ENCODE measurements at regions not wholly inside any gene's neighbourhood (a gene's known extent, or its start where the extent isn't known, plus 50 kb on each side); places are given as distances from the start of the nearest gene placed in this dataset.

DNA sequence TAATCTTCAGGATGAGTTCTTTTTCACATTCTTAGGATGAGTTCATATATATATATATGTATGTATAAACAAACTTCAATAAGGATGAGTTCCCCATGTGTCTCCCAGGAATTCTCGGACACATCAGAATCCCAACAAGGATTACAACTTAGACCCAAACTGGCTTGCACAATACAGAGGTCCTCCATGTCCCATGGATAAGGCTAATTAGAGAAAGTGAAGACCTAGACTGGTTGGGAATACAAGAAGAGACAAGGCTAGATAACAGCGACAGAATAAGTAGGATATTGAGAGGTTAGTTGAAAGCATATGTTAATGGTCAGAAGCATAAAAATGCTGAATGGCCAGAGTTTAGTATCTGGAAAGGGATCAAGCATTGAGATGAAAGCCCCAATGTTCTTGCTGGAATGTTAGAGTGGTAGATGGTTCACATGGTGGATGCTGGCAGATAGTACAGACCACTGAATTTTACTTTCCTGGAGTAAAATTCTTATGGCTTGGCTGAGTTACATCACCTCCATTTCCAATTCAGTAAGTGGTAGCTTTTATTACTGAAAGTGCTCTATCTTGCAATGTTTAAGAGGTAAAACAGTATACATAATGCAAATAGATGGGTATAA is 154.9 kb upstream of the EPHA4 start:
- Histone ChIP-seq H3K4me3 (replicated peaks in 1 of 2; ENCODE audit: low read depth in 1 of 2, low read length in 2 of 2) (no peak overlapping the region), H4K20me1 (ENCODE audit: insufficient read depth) (no peaks in the 10 kb centered on the region; the same call in 1 of the 2 replicates), H3K27me3 (ENCODE audit: insufficient read depth, low read length) (no peaks in the 10 kb centered on the region), H3K36me3 (ENCODE audit: control insufficient read depth in 1 of 2, insufficient read depth in 2 of 2, low read length in 2 of 2) (no peaks in the 10 kb centered on the region), H3K4me1 (ENCODE audit: control insufficient read depth in 1 of 2, insufficient read depth in 2 of 2, low read length in 2 of 2) (no peaks in the 10 kb centered on the region), H3K9me3 (ENCODE audit: control insufficient read depth in 1 of 2, insufficient read depth in 1 of 2, low read depth in 1 of 2, low read length in 2 of 2) (no peaks in the 10 kb centered on the region), H3K79me2 (ENCODE audit: insufficient read depth, low read length) (no peaks in the 10 kb centered on the region), H3K9me2 (ENCODE audit: insufficient read depth) (0 out of 2 replicates have a peak, but pooled peaks cover 3% of the 10 kb centered on the region), H3K9ac (ENCODE audit: low read length) (no peak overlapping the region), H3K4me2 (ENCODE audit: low read length) (no peak overlapping the region), H3K27ac (ENCODE audit: low read depth, low read length) (no peak overlapping the region), H2AFZ (ENCODE audit: low read depth, low read length, poor library complexity, severe bottlenecking) (no peak overlapping the region)
- ChIA-PET RAD21 (ENCODE audit: low non-redundant PET in 1 of 2, low total read pairs in 2 of 2, uncharacterized antibody in 2 of 2, unreplicated experiment in 2 of 2) (no interaction called here), POLR2A (no interaction called here), CTCF (no interaction called here)
- TF ChIP-seq ATF3 (IDR thresholded peaks at IDR 0.05) (no peak), POLR2A (IDR thresholded peaks at IDR 0.05; ENCODE audit: borderline replicate concordance, extremely low read depth, insufficient read depth, insufficient read length) (no peak), CEBPB (IDR thresholded peaks at IDR 0.05; ENCODE audit: low read depth) (no peak), ZNF274 (IDR thresholded peaks at IDR 0.05; ENCODE audit: low read depth, low read length) (no peak), ZFX (IDR thresholded peaks at IDR 0.05) (no peak), EZH2phosphoT487 (IDR thresholded peaks at IDR 0.05; ENCODE audit: borderline replicate concordance) (no peak), FOSL1 (IDR thresholded peaks at IDR 0.05; ENCODE audit: low read depth) (no peak), POLR2AphosphoS5 (IDR thresholded peaks at IDR 0.05; ENCODE audit: low read depth, low read length) (no peak), CBX3 (IDR thresholded peaks at IDR 0.05; ENCODE audit: low read depth) (no peak), RAD21 (IDR thresholded peaks at IDR 0.05; ENCODE audit: low read depth) (no peak), SIN3A (IDR thresholded peaks at IDR 0.05; ENCODE audit: low read depth) (no peak), ELF1 (IDR thresholded peaks at IDR 0.05; ENCODE audit: borderline replicate concordance, low read depth) (no peak)
- TF ChIP-seq, protein P1, sequence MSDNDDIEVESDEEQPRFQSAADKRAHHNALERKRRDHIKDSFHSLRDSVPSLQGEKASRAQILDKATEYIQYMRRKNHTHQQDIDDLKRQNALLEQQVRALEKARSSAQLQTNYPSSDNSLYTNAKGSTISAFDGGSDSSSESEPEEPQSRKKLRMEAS (IDR thresholded peaks at IDR 0.05), result no peak
- TF ChIP-seq, protein P2, sequence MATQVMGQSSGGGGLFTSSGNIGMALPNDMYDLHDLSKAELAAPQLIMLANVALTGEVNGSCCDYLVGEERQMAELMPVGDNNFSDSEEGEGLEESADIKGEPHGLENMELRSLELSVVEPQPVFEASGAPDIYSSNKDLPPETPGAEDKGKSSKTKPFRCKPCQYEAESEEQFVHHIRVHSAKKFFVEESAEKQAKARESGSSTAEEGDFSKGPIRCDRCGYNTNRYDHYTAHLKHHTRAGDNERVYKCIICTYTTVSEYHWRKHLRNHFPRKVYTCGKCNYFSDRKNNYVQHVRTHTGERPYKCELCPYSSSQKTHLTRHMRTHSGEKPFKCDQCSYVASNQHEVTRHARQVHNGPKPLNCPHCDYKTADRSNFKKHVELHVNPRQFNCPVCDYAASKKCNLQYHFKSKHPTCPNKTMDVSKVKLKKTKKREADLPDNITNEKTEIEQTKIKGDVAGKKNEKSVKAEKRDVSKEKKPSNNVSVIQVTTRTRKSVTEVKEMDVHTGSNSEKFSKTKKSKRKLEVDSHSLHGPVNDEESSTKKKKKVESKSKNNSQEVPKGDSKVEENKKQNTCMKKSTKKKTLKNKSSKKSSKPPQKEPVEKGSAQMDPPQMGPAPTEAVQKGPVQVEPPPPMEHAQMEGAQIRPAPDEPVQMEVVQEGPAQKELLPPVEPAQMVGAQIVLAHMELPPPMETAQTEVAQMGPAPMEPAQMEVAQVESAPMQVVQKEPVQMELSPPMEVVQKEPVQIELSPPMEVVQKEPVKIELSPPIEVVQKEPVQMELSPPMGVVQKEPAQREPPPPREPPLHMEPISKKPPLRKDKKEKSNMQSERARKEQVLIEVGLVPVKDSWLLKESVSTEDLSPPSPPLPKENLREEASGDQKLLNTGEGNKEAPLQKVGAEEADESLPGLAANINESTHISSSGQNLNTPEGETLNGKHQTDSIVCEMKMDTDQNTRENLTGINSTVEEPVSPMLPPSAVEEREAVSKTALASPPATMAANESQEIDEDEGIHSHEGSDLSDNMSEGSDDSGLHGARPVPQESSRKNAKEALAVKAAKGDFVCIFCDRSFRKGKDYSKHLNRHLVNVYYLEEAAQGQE (IDR thresholded peaks at IDR 0.05; ENCODE audit: low read depth), result no peak
- ATAC-seq, result no peak
- BruUV-seq (replicated peaks), result no TSS peak
- no peak for DNase-seq (ENCODE audit: low read depth, low spot score)
- intact Hi-C loops (cut with micrococcal nuclease), result no loop called here

Data from HCT116 (cell line).